Endodermal cell (in vitro differentiated cells): ENCODE measurements at regions not wholly inside any gene's neighbourhood (a gene's known extent, or its start where the extent isn't known, plus 50 kb on each side); places are given as distances from the start of the nearest gene placed in this dataset.

Source experiments
- DNase-seq: peaks from one replicate; pipeline ENCODE4 v3.0.0-alpha.2; 2017
- H3K27ac ChIP-seq: 2 replicates; pipeline ENCODE4 v1.5.1; 2013; ENCODE audit warnings: mild to moderate bottlenecking, low read depth, low read length, moderate library complexity
- H3K27me3 ChIP-seq: 2 replicates; pipeline ENCODE4 v1.6.1; 2013; ENCODE audit warnings: mild to moderate bottlenecking, low read length, moderate library complexity; ENCODE audit not compliant: insufficient read depth, control insufficient read depth, poor library complexity, severe bottlenecking
- H3K36me3 ChIP-seq: 2 replicates; pipeline ENCODE4 v1.7.0; 2013; ENCODE audit warnings: mild to moderate bottlenecking, low read length, moderate library complexity; ENCODE audit not compliant: control insufficient read depth, insufficient read depth
- H3K4me1 ChIP-seq: one replicate; pipeline ENCODE4 v1.7.0; 2013; ENCODE audit warnings: low read length; ENCODE audit not compliant: control insufficient read depth, insufficient read depth
- H3K4me3 ChIP-seq: 2 replicates; pipeline ENCODE4 v1.5.1; 2013; ENCODE audit warnings: mild to moderate bottlenecking, low read length, moderate library complexity
- H3K9ac ChIP-seq: 2 replicates; pipeline ENCODE4 v1.6.1; 2013; ENCODE audit warnings: mild to moderate bottlenecking, low read length, moderate library complexity; ENCODE audit not compliant: poor library complexity, severe bottlenecking; ENCODE audit errors: extremely low read depth
- H3K9me3 ChIP-seq: 2 replicates; pipeline ENCODE4 v1.6.1; 2013; ENCODE audit warnings: mild to moderate bottlenecking, low read length, moderate library complexity; ENCODE audit not compliant: control insufficient read depth
- H3K27ac Mint-ChIP-seq: 2 replicates; pipeline ENCODE4 v1.8.0; 2020; ENCODE audit warnings: mixed read lengths
- H3K27me3 Mint-ChIP-seq: 2 replicates; pipeline ENCODE4 v1.8.0; 2021; ENCODE audit warnings: mild to moderate bottlenecking, mixed read lengths; ENCODE audit not compliant: insufficient read depth
- H3K36me3 Mint-ChIP-seq: 2 replicates; pipeline ENCODE4 v1.8.0; 2020; ENCODE audit warnings: low read depth, mixed read lengths
- H3K4me1 Mint-ChIP-seq: 2 replicates; pipeline ENCODE4 v1.8.0; 2020; ENCODE audit warnings: mixed read lengths
- H3K4me3 Mint-ChIP-seq: 2 replicates; pipeline ENCODE4 v1.8.0; 2020; ENCODE audit warnings: mild to moderate bottlenecking, moderate library complexity, mixed read lengths
- H3K9me3 Mint-ChIP-seq: 2 replicates; pipeline ENCODE4 v1.8.0; 2020; ENCODE audit warnings: mild to moderate bottlenecking, mixed read lengths
- CTCF ChIP-seq: fragments of 200-600 bp; sonication (generic); conservative IDR thresholded peaks from 2 replicates; pipeline ENCODE4 v1.5.0; 2021; ENCODE audit warnings: antibody characterized with exemption, mild to moderate bottlenecking
- WGBS, 2 experiments: methylation state at CpG; one replicate each; pipeline versions ENCODE4 v1.1.5 to v1.1.7; 2013; ENCODE audit warnings: missing lambda C conversion rate in 2 of 2, mixed read lengths in 1 of 2; ENCODE audit not compliant: insufficient coverage in 1 of 2, insufficient read length in 1 of 2; 5-methylcytosine and 5-hydroxymethylcytosine counted together

GRCh38 chr2:139365189-139365588 lies 585.0 kb upstream of the NXPH2 start:
- no peak overlapping the region for H3K9ac ChIP-seq
- no peak overlapping the region for H3K27ac Mint-ChIP-seq

GRCh38 chr2:139360654-139361053 lies 580.5 kb upstream of the NXPH2 start:
- Histone ChIP-seq H3K27ac (no peak overlapping the region), H3K9ac (no peak overlapping the region), H3K4me3 (no peak overlapping the region), H3K4me1 (no peaks in the 10 kb centered on the region), H3K36me3 (no peaks in the 10 kb centered on the region), H3K27me3 (no peaks in the 10 kb centered on the region), H3K9me3 (no peaks in the 10 kb centered on the region)
- no peak overlapping the region for H3K4me3 Mint-ChIP-seq
- H3K36me3 Mint-ChIP-seq = no peaks in the 10 kb centered on the region
- H3K4me1 Mint-ChIP-seq = no peaks in the 10 kb centered on the region
- no peak overlapping the region for H3K27ac Mint-ChIP-seq
- TF ChIP-seq CTCF = no peak
- H3K9me3 Mint-ChIP-seq = no peaks in the 10 kb centered on the region
- no peak for DNase-seq
- WGBS, 2 experiments = 88% methylated on average over 1 of the region's 1 CpG; no CpG with 5 or more reads in 1 of the 2 experiments
- H3K27me3 Mint-ChIP-seq = no peaks in the 10 kb centered on the region

More at GRCh38 chr2:139365189-139365588, 585.0 kb upstream of the NXPH2 start:
- Mint-ChIP-seq H3K4me3 (no peak overlapping the region), H3K27me3 (peaks cover 26% of the 10 kb centered on the region), H3K9me3 (no peaks in the 10 kb centered on the region), H3K4me1 (peaks cover 6% of the 10 kb centered on the region), H3K36me3 (no peaks in the 10 kb centered on the region)
- H3K27ac ChIP-seq = no peak overlapping the region
- no peaks in the 10 kb centered on the region for H3K36me3 ChIP-seq
- WGBS, 2 experiments = 88 to 93% methylated on average over 4 to 5 of the region's 5 CpGs
- no peaks in the 10 kb centered on the region for H3K4me1 ChIP-seq
- TF ChIP-seq CTCF = no peak
- no peak for DNase-seq
- H3K27me3 ChIP-seq = no peaks in the 10 kb centered on the region
- no peaks in the 10 kb centered on the region for H3K9me3 ChIP-seq
- no peak overlapping the region for H3K4me3 ChIP-seq

GRCh38 chr2:139359818-139360217 lies 579.6 kb upstream of the NXPH2 start:
- Mint-ChIP-seq H3K4me3 (no peak overlapping the region), H3K36me3 (no peaks in the 10 kb centered on the region), H3K27me3 (no peaks in the 10 kb centered on the region), H3K27ac (no peak overlapping the region), H3K9me3 (no peaks in the 10 kb centered on the region), H3K4me1 (no peaks in the 10 kb centered on the region)
- no peaks in the 10 kb centered on the region for H3K4me1 ChIP-seq
- 88% methylated on average over 1 of the region's 1 CpG; no CpG with 5 or more reads in 1 of the 2 experiments for WGBS, 2 experiments
- H3K9me3 ChIP-seq = peaks cover 3% of the 10 kb centered on the region
- no peak overlapping the region for H3K4me3 ChIP-seq
- no peaks in the 10 kb centered on the region for H3K27me3 ChIP-seq
- H3K36me3 ChIP-seq = no peaks in the 10 kb centered on the region
- H3K27ac ChIP-seq = no peak overlapping the region
- TF ChIP-seq CTCF = no peak
- DNase-seq = no peak
- no peak overlapping the region for H3K9ac ChIP-seq
